Smooth muscle cell (in vitro differentiated cells): ENCODE measurements at regions not wholly inside any gene's neighbourhood (a gene's known extent, or its start where the extent isn't known, plus 50 kb on each side); places are given as distances from the start of the nearest gene placed in this dataset.
A peak's percentile ranks its signal among the peaks of the same experiment; 100 is the strongest.

Experiments
- DNase-seq: peaks from one replicate; lab custom pipeline; 2025; ENCODE audit not compliant: unreplicated experiment; lab: John Stamatoyannopoulos, UW
- H2AFZ ChIP-seq: fragments of 200-600 bp; sonication (generic); 2 replicates; pipeline ENCODE4 v1.6.0; 2016; ENCODE audit warnings: antibody characterized with exemption, low read depth, mild to moderate bottlenecking
- H3F3A ChIP-seq: fragments of 200-600 bp; sonication (generic); 2 replicates; pipeline ENCODE4 v1.6.0; 2017; ENCODE audit warnings: antibody characterized with exemption, low read depth
- H3K27ac ChIP-seq: fragments of 200-600 bp; sonication (generic); 2 replicates; pipeline ENCODE4 v1.5.1; 2016; ENCODE audit warnings: low read depth, mild to moderate bottlenecking
- H3K27me3 ChIP-seq: fragments of 200-600 bp; sonication (generic); 2 replicates; pipeline ENCODE4 v1.6.1; 2016; ENCODE audit warnings: low read depth, mild to moderate bottlenecking
- H3K36me3 ChIP-seq: fragments of 200-600 bp; sonication (generic); 2 replicates; pipeline ENCODE4 v1.5.1; 2016; ENCODE audit warnings: low read depth
- H3K4me1 ChIP-seq: fragments of 200-600 bp; sonication (generic); 2 replicates; pipeline ENCODE4 v1.5.1; 2016; ENCODE audit warnings: low read depth
- H3K4me2 ChIP-seq: fragments of 200-600 bp; sonication (generic); 2 replicates; pipeline ENCODE4 v1.6.0; 2016; ENCODE audit warnings: mild to moderate bottlenecking
- H3K4me3 ChIP-seq: fragments of 200-600 bp; sonication (generic); 2 replicates; pipeline ENCODE4 v1.5.1; 2016; ENCODE audit warnings: mild to moderate bottlenecking
- H3K79me2 ChIP-seq: fragments of 200-600 bp; sonication (generic); 2 replicates; pipeline ENCODE4 v1.6.0; 2016; ENCODE audit warnings: low read depth, mild to moderate bottlenecking
- H3K9ac ChIP-seq: fragments of 200-600 bp; sonication (generic); 2 replicates; pipeline ENCODE4 v1.6.0; 2016; ENCODE audit warnings: low read depth
- H3K9me3 ChIP-seq: fragments of 200-600 bp; sonication (generic); replicated peaks from 2 replicates; pipeline ENCODE4 v1.5.1; 2016; ENCODE audit warnings: low read depth
- H4K20me1 ChIP-seq: fragments of 200-600 bp; sonication (generic); 2 replicates; pipeline ENCODE4 v1.6.0; 2016; ENCODE audit warnings: low read depth
- CTCF ChIP-seq: fragments of 200-600 bp; sonication (generic); IDR thresholded peaks from 2 replicates; pipeline ENCODE4 v1.5.1; 2017; ENCODE audit warnings: borderline replicate concordance, mild to moderate bottlenecking, antibody characterized with exemption; ENCODE audit not compliant: insufficient read depth, poor library complexity, severe bottlenecking
- WGBS: methylation state at CpG from one replicate; pipeline ENCODE4 v1.1.7; 2016; ENCODE audit warnings: low lambda C conversion rate; 5-methylcytosine and 5-hydroxymethylcytosine counted together

- no peak overlapping the region for H3K9ac ChIP-seq
- H2AFZ ChIP-seq, result no peak overlapping the region
- DNase-seq, result no peak
- no peak overlapping the region for H3K4me2 ChIP-seq
- no peaks in the 10 kb centered on the region for H3K9me3 ChIP-seq
- peaks cover 22% of the 10 kb centered on the region for H3K79me2 ChIP-seq
- peaks cover 26% of the 10 kb centered on the region for H3F3A ChIP-seq
- H3K36me3 ChIP-seq, result no peaks in the 10 kb centered on the region
- no peak for TF ChIP-seq CTCF
- peaks cover 31% of the 10 kb centered on the region for H3K4me1 ChIP-seq
- H3K27me3 ChIP-seq, result no peaks in the 10 kb centered on the region
- no peak overlapping the region for H3K4me3 ChIP-seq
- no peak overlapping the region for H3K27ac ChIP-seq
- no peaks in the 10 kb centered on the region for H4K20me1 ChIP-seq
- WGBS, result 96% methylated on average over 3 of the region's 3 CpGs
These were observed 117.7 kb downstream of the USP22 start for GRCh38 chr17:20925091-20925490.

- WGBS, result 88% methylated on average over 2 of the region's 2 CpGs
- Histone ChIP-seq H3K36me3 (no peaks in the 10 kb centered on the region), H4K20me1 (no peaks in the 10 kb centered on the region), H2AFZ (no peak overlapping the region), H3K4me1 (peaks cover 23% of the 10 kb centered on the region), H3K4me3 (no peak overlapping the region), H3K4me2 (no peak overlapping the region), H3K27ac (no peak overlapping the region), H3F3A (peaks cover 19% of the 10 kb centered on the region), H3K9me3 (no peaks in the 10 kb centered on the region), H3K9ac (no peak overlapping the region), H3K79me2 (peaks cover 22% of the 10 kb centered on the region), H3K27me3 (no peaks in the 10 kb centered on the region)
- DNase-seq, result no peak
- TF ChIP-seq CTCF, result no peak
These were observed 116.9 kb downstream of the USP22 start for GRCh38 chr17:20925954-20926353.

GRCh38 chr17:20926532-20926931 lies 116.3 kb downstream of the USP22 start:
- Histone ChIP-seq H3K4me1 (peaks cover 17% of the 10 kb centered on the region), H3F3A (peaks cover 13% of the 10 kb centered on the region), H3K4me2 (peak overlapping the region; percentile 42), H2AFZ (no peak overlapping the region), H3K27ac (no peak overlapping the region), H3K27me3 (no peaks in the 10 kb centered on the region), H3K9ac (no peak overlapping the region), H3K79me2 (peaks cover 22% of the 10 kb centered on the region), H4K20me1 (no peaks in the 10 kb centered on the region), H3K36me3 (no peaks in the 10 kb centered on the region), H3K9me3 (no peaks in the 10 kb centered on the region), H3K4me3 (no peak overlapping the region)
- DNase-seq, result no peak
- no peak for TF ChIP-seq CTCF
- 44% methylated on average over 2 of the region's 2 CpGs for WGBS

DNA sequence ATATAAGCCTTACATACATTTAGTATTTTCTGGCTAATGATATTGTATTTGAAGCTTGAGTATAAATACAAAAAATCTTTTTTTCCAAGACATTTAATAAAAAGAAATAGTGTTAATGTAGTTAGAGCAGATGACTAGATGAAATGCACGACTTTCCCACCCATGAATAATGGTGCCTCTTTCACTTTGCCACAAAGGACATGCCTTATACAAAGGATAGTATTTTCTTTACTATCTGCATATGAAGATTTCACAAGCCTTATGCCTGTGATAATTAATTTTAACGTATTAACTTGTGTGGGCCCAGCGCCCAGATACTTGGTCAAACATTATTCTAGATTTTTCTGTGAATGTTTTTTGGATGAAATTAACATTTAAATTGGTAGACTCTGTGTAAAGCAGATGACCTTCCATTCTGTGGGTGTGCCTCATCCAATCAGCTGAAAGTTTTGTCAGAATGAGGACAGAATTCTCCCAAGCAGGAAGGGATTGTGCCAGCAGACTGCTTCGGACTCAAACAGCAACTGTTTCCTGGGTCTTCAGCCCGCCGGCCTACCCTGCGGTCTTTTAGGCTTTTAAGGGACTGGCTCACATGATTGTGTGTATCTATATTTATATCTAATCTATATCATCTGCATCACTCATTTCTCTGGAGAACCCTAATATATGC lies 115.4 kb downstream of the USP22 start:
- Histone ChIP-seq H3F3A (peaks cover 4% of the 10 kb centered on the region), H4K20me1 (no peaks in the 10 kb centered on the region), H3K9me3 (no peaks in the 10 kb centered on the region), H3K27me3 (no peaks in the 10 kb centered on the region), H3K27ac (no peak overlapping the region), H3K4me1 (peaks cover 8% of the 10 kb centered on the region), H3K9ac (no peak overlapping the region), H3K36me3 (no peaks in the 10 kb centered on the region), H2AFZ (no peak overlapping the region), H3K4me3 (no peak overlapping the region), H3K79me2 (peaks cover 22% of the 10 kb centered on the region), H3K4me2 (no peak overlapping the region)
- 95% methylated on average over 7 of the region's 7 CpGs for WGBS
- TF ChIP-seq CTCF, result no peak
- DNase-seq, result no peak
